ENCODE measurements at regions not wholly inside any gene's neighbourhood (a gene's known extent, or its start where the extent isn't known, plus 50 kb on each side); places are given as distances from the start of the nearest gene placed in this dataset.

DNA sequence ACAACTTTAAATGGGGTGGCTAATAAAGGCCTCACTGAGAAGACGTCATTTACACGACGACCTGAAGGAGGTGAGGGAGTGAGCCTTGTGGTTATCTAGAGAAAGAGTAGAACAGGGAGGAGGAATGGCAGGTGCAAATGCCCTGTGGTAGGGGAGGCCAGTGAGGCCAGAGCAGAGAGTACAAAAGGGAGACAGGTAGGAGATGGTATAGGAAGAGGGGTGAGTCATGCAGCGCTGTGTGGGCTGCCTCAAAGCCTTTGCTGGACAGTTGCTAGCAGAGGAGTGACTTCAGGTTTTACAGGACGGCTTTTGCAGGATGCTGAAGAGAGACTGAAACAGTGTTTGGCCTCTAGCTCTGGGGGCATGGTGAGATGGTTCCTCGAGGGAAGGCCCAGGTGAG is 116.0 kb downstream of the IER5 start:
- Histone ChIP-seq H3K27ac (ENCODE audit: low read depth, low read length) (no peak overlapping the region), H3K4me3 (ENCODE audit: insufficient read depth, low read depth, low read length) (no peak overlapping the region), H3K4me1 (ENCODE audit: insufficient read depth, low read length) (no peaks in the 10 kb centered on the region), H4K20me1 (ENCODE audit: insufficient read depth, low read length) (no peaks in the 10 kb centered on the region), H3K9me3 (ENCODE audit: insufficient read depth, low read depth, low read length) (no peaks in the 10 kb centered on the region), H3K4me2 (ENCODE audit: low read length) (no peak overlapping the region), H3K9ac (ENCODE audit: low read length) (no peak overlapping the region), H3K79me2 (ENCODE audit: insufficient read depth, low read length) (no peaks in the 10 kb centered on the region), H3K27me3 (ENCODE audit: insufficient read depth, low read length) (peaks cover 3% of the 10 kb centered on the region), H3K36me3 (ENCODE audit: insufficient read depth, low read length) (no peaks in the 10 kb centered on the region), H2AFZ (ENCODE audit: low read depth, low read length) (no peak overlapping the region)
- DNase-seq (ENCODE audit: low read depth) (no peak), FAIRE-seq (no peak)
- Mint-ChIP-seq H3K27me3 (ENCODE audit: low read depth, unreplicated experiment) (peaks cover 34% of the 10 kb centered on the region), H3K27ac (ENCODE audit: unreplicated experiment) (no peak overlapping the region), H3K4me3 (ENCODE audit: unreplicated experiment) (no peak overlapping the region), H3K9me3 (ENCODE audit: unreplicated experiment) (peaks cover 12% of the 10 kb centered on the region), H3K36me3 (ENCODE audit: low read depth, unreplicated experiment) (no peaks in the 10 kb centered on the region), H3K4me1 (ENCODE audit: low read depth, unreplicated experiment) (no peaks in the 10 kb centered on the region)
- TF ChIP-seq EZH2 (IDR thresholded peaks at IDR 0.05; ENCODE audit: insufficient read depth, low read length) = no peak
- TF ChIP-seq CTCF (IDR thresholded peaks at IDR 0.05; ENCODE audit: insufficient read depth, low read depth, low read length) = no peak

DNA sequence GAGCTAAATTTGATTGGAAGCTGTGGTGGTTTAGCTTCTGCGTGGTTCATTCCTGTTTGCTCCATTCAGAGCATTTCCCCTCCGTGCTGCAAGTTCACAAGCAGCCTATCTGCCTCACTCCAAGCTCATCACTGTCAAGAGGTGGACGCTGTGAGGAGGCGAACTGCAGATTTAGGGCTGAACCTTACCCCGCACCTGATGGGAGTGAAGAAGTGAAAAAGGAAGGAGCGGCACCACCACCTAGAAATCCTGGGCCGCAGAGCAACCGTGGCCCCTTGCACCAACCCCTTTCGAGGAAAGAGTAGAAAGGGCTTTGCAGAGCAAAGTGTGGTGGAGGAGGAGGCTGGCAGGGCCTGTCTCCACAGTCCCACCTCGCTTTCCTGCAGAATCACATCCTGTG is 117.4 kb downstream of the IER5 start:
- peaks cover 36% of the 10 kb centered on the region for H3K27me3 Mint-ChIP-seq (ENCODE audit: low read depth, unreplicated experiment)
- Histone ChIP-seq H2AFZ (ENCODE audit: low read depth, low read length) (no peak overlapping the region), H3K36me3 (ENCODE audit: insufficient read depth, low read length) (no peaks in the 10 kb centered on the region), H3K79me2 (ENCODE audit: insufficient read depth, low read length) (no peaks in the 10 kb centered on the region), H3K9ac (ENCODE audit: low read length) (no peak overlapping the region), H3K4me1 (ENCODE audit: insufficient read depth, low read length) (no peaks in the 10 kb centered on the region), H3K4me2 (ENCODE audit: low read length) (no peak overlapping the region), H3K27me3 (ENCODE audit: insufficient read depth, low read length) (peaks cover 3% of the 10 kb centered on the region), H3K4me3 (ENCODE audit: insufficient read depth, low read depth, low read length) (no peak overlapping the region), H3K9me3 (ENCODE audit: insufficient read depth, low read depth, low read length) (no peaks in the 10 kb centered on the region), H3K27ac (ENCODE audit: low read depth, low read length) (no peak overlapping the region), H4K20me1 (ENCODE audit: insufficient read depth, low read length) (no peaks in the 10 kb centered on the region)
- no peaks in the 10 kb centered on the region for H3K4me1 Mint-ChIP-seq (ENCODE audit: low read depth, unreplicated experiment)
- H3K9me3 Mint-ChIP-seq (ENCODE audit: unreplicated experiment) = no peaks in the 10 kb centered on the region
- H3K4me3 Mint-ChIP-seq (ENCODE audit: unreplicated experiment) = no peak overlapping the region
- no peak overlapping the region for H3K27ac Mint-ChIP-seq (ENCODE audit: unreplicated experiment)
- no peaks in the 10 kb centered on the region for H3K36me3 Mint-ChIP-seq (ENCODE audit: low read depth, unreplicated experiment)
- DNase-seq (ENCODE audit: low read depth) (no peak), FAIRE-seq (no peak)
- TF ChIP-seq CTCF (IDR thresholded peaks at IDR 0.05; ENCODE audit: insufficient read depth, low read depth, low read length) (no peak), EZH2 (IDR thresholded peaks at IDR 0.05; ENCODE audit: insufficient read depth, low read length) (no peak)

GRCh38 chr1:181206513-181206912 is 118.0 kb downstream of the IER5 start:
- peaks cover 5% of the 10 kb centered on the region for H3K27me3 ChIP-seq (ENCODE audit: insufficient read depth, low read length)
- TF ChIP-seq CTCF (IDR thresholded peaks at IDR 0.05; ENCODE audit: insufficient read depth, low read depth, low read length) (no peak), EZH2 (IDR thresholded peaks at IDR 0.05; ENCODE audit: insufficient read depth, low read length) (no peak)
- no peak overlapping the region for H3K9ac ChIP-seq (ENCODE audit: low read length)
- no peaks in the 10 kb centered on the region for H3K79me2 ChIP-seq (ENCODE audit: insufficient read depth, low read length)
- H3K4me1 ChIP-seq (ENCODE audit: insufficient read depth, low read length) = no peaks in the 10 kb centered on the region
- peaks cover 42% of the 10 kb centered on the region for H3K27me3 Mint-ChIP-seq (ENCODE audit: low read depth, unreplicated experiment)
- no peak overlapping the region for H3K4me2 ChIP-seq (ENCODE audit: low read length)
- H3K4me1 Mint-ChIP-seq (ENCODE audit: low read depth, unreplicated experiment) = no peaks in the 10 kb centered on the region
- H3K4me3 ChIP-seq (ENCODE audit: insufficient read depth, low read depth, low read length) = no peak overlapping the region
- H3K27ac ChIP-seq (ENCODE audit: low read depth, low read length) = no peak overlapping the region
- H2AFZ ChIP-seq (ENCODE audit: low read depth, low read length) = no peak overlapping the region
- no peak for DNase-seq (ENCODE audit: low read depth)
- H3K9me3 Mint-ChIP-seq (ENCODE audit: unreplicated experiment) = peaks cover under 1% of the 10 kb centered on the region
- no peak overlapping the region for H3K27ac Mint-ChIP-seq (ENCODE audit: unreplicated experiment)
- no peaks in the 10 kb centered on the region for H3K9me3 ChIP-seq (ENCODE audit: insufficient read depth, low read depth, low read length)
- FAIRE-seq = no peak
- H3K36me3 Mint-ChIP-seq (ENCODE audit: low read depth, unreplicated experiment) = no peaks in the 10 kb centered on the region
- no peak overlapping the region for H3K4me3 Mint-ChIP-seq (ENCODE audit: unreplicated experiment)
- H4K20me1 ChIP-seq (ENCODE audit: insufficient read depth, low read length) = no peaks in the 10 kb centered on the region
- no peaks in the 10 kb centered on the region for H3K36me3 ChIP-seq (ENCODE audit: insufficient read depth, low read length)
